ENCODE measurements at regions not wholly inside any gene's neighbourhood (a gene's known extent, or its start where the extent isn't known, plus 50 kb on each side); places are given as distances from the start of the nearest gene placed in this dataset.

- no peak for TF ChIP-seq CTCF (conservative IDR thresholded peaks at IDR 0.05 in 1 of 2, IDR thresholded peaks at IDR 0.05 in 1 of 2; ENCODE audit: low read depth in 1 of 2, low read length in 2 of 2)
- TF ChIP-seq EZH2 (IDR thresholded peaks at IDR 0.05; ENCODE audit: low read length, missing control alignments) = no peak
Measured at GRCh38 chr18:55988537-55988936, 400.5 kb upstream of the TCF4 start.

All from fibroblast of lung (primary cell).